Ectodermal cell (in vitro differentiated cells): ENCODE measurements at regions not wholly inside any gene's neighbourhood (a gene's known extent, or its start where the extent isn't known, plus 50 kb on each side); places are given as distances from the start of the nearest gene placed in this dataset.

Experiments used
- H3K27ac ChIP-seq: 2 replicates; pipeline ENCODE4 v1.7.0; 2013; ENCODE audit warnings: mild to moderate bottlenecking, low read depth, low read length; ENCODE audit not compliant: insufficient read depth, poor library complexity, severe bottlenecking
- H3K27me3 ChIP-seq: 2 replicates; pipeline ENCODE4 v1.7.0; 2013; ENCODE audit warnings: mild to moderate bottlenecking, low read length; ENCODE audit not compliant: insufficient read depth, control insufficient read depth, poor library complexity, severe bottlenecking
- H3K36me3 ChIP-seq: one replicate; pipeline ENCODE4 v1.7.0; 2013; ENCODE audit warnings: low read length; ENCODE audit not compliant: control insufficient read depth, insufficient read depth
- H3K4me1 ChIP-seq: one replicate; pipeline ENCODE4 v1.7.0; 2013; ENCODE audit warnings: low read length; ENCODE audit not compliant: control insufficient read depth, insufficient read depth
- H3K4me3 ChIP-seq: 2 replicates; pipeline ENCODE4 v1.7.0; 2013; ENCODE audit warnings: low read depth, low read length, control low read depth; ENCODE audit not compliant: insufficient read depth
- H3K9me3 ChIP-seq: 2 replicates; pipeline ENCODE4 v1.7.0; 2013; ENCODE audit warnings: mild to moderate bottlenecking, low read length, moderate library complexity; ENCODE audit not compliant: control insufficient read depth
- WGBS, 2 experiments: methylation state at CpG; one replicate each; pipeline ENCODE4 v1.1.7; 2013; ENCODE audit warnings: missing lambda C conversion rate in 2 of 2; 5-methylcytosine and 5-hydroxymethylcytosine counted together

DNA sequence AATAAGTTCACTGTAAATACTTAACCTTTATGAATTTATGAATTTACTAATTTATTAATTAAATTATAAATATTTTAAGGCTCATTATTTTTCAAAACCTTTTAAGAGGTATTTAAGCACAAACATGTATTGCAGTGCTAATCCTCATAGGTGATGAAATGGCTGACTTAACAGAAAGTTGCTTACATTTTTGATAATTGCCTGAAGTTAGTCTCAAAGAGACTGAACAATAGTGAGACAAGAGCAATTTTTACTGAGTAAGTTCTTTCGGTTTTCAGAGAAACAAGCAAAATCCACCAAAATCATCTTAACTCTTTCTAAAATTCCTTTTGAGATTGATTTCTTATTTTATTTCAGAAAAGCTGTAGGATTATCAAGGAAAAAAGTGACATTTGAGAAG, 137.3 kb upstream of the VGLL2 start:
- Histone ChIP-seq H3K27me3 (no peaks in the 10 kb centered on the region), H3K9me3 (no peaks in the 10 kb centered on the region), H3K4me1 (peaks cover 5% of the 10 kb centered on the region), H3K4me3 (no peak overlapping the region), H3K27ac (no peak overlapping the region), H3K36me3 (no peaks in the 10 kb centered on the region)
- WGBS, 2 experiments = 89 to 100% methylated on average over 1 of the region's 1 CpG

- H3K9me3 ChIP-seq = no peaks in the 10 kb centered on the region
- no peaks in the 10 kb centered on the region for H3K36me3 ChIP-seq
- H3K27me3 ChIP-seq = no peaks in the 10 kb centered on the region
- 83 to 93% methylated on average over 2 of the region's 2 CpGs for WGBS, 2 experiments
- H3K4me3 ChIP-seq = no peak overlapping the region
- H3K27ac ChIP-seq = no peak overlapping the region
- peaks cover 5% of the 10 kb centered on the region for H3K4me1 ChIP-seq
Observed at GRCh38 chr6:117130125-117130524, 135.2 kb upstream of the VGLL2 start.

DNA sequence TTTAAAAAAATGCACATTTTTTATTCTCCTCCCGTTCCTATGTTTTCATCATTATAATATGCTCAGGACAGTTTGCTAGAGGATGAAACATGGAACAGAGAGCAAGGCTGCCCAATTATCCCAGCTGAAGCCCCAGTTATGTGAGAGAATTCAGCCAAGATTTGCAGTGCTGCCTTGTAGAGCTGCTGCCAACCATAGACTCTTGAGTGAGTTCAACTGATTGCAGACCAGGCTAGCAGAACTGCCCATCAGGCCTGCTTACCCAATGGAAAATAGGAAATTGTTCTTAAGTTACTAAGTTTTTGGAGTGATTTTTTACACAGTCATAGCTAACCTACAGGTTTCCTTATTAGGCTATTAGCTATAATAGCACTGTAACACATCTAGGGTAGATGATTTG, 128.7 kb upstream of the VGLL2 start:
- 88 to 93% methylated on average over 1 of the region's 1 CpG for WGBS, 2 experiments
- Histone ChIP-seq H3K27me3 (no peaks in the 10 kb centered on the region), H3K4me1 (no peaks in the 10 kb centered on the region)

DNA sequence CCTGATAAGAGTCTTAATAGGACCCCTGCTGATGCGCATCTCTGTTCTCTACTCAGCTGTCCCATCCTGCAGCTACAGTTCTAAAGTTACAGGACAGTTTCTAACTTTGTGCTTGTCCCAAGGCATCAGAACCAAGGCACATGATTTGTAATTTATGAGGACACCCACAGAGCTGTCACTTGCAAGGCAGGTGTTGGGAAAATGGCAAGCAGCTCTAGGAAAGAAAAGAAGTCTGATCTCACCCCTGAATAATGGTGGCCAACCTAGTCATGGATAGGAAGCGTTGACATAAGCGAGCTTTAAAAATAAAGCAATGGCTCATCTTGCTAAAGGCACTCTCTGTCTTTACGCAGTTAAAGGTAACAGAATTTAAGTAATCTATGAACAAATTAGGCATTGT, 127.6 kb upstream of the VGLL2 start:
- H3K27ac ChIP-seq = no peak overlapping the region
- no peaks in the 10 kb centered on the region for H3K36me3 ChIP-seq
- no peaks in the 10 kb centered on the region for H3K9me3 ChIP-seq
- WGBS, 2 experiments = 96 to 98% methylated on average over 4 of the region's 4 CpGs
- H3K4me3 ChIP-seq = no peak overlapping the region
- no peaks in the 10 kb centered on the region for H3K4me1 ChIP-seq
- no peaks in the 10 kb centered on the region for H3K27me3 ChIP-seq

More for the DNA sequence above, 128.7 kb upstream of the VGLL2 start:
- H3K9me3 ChIP-seq = no peaks in the 10 kb centered on the region
- no peaks in the 10 kb centered on the region for H3K36me3 ChIP-seq
- H3K4me3 ChIP-seq = no peak overlapping the region
- H3K27ac ChIP-seq = no peak overlapping the region

- 96% methylated on average over 2 of the region's 2 CpGs for WGBS, 2 experiments
- H3K9me3 ChIP-seq = no peaks in the 10 kb centered on the region
- H3K4me1 ChIP-seq = no peaks in the 10 kb centered on the region
- H3K36me3 ChIP-seq = no peaks in the 10 kb centered on the region
- no peak overlapping the region for H3K27ac ChIP-seq
- no peak overlapping the region for H3K4me3 ChIP-seq
- H3K27me3 ChIP-seq = no peaks in the 10 kb centered on the region
Observed at GRCh38 chr6:117138425-117138824, 126.9 kb upstream of the VGLL2 start.

DNA sequence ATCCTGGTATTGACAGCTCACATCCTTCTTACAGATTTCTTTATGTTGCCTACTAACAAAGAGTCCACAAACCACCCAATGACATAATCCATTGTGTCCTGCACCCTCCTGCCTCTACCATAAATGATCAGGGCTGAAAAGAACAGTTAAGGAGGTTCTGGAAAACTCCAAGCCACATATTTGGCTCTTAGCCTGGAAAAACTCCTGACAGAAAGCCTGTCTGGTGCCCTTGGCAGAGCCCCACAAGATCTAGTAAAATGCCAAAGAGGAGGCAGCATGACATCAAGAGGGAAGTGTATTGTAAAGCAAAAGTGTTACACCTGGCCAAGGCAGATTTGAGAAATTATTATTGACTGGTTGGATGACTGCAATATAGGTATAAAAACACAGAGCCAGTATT, 126.4 kb upstream of the VGLL2 start:
- Histone ChIP-seq H3K9me3 (no peaks in the 10 kb centered on the region), H3K4me3 (no peak overlapping the region), H3K4me1 (no peaks in the 10 kb centered on the region), H3K36me3 (no peaks in the 10 kb centered on the region), H3K27me3 (no peaks in the 10 kb centered on the region), H3K27ac (no peak overlapping the region)

- Histone ChIP-seq H3K4me3 (no peak overlapping the region), H3K9me3 (no peaks in the 10 kb centered on the region), H3K4me1 (no peaks in the 10 kb centered on the region), H3K27ac (no peak overlapping the region), H3K27me3 (no peaks in the 10 kb centered on the region), H3K36me3 (no peaks in the 10 kb centered on the region)
- 57 to 60% methylated on average over 3 of the region's 3 CpGs for WGBS, 2 experiments
Observed at GRCh38 chr6:117142142-117142541, 123.2 kb upstream of the VGLL2 start.

DNA sequence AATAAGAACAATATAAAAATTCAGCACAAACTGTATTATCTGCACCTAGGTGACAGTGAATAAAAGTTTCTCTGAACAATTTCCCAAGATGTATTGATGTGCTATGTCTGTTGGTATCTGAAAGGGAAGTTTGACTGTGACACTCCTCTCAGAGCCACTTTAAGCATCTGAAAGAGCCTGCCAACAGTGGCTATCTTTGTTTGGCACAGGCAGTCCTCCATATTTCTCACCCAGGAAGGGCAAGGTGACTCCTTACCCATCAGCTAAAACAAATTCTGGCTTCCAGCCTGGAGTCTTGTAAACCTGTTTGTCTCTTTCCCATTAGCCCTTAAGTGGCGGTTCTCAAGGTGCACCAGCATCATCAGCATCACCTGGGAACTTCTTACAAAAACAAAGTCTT, 122.4 kb upstream of the VGLL2 start:
- no peak overlapping the region for H3K4me3 ChIP-seq
- 88 to 89% methylated on average over 1 of the region's 1 CpG for WGBS, 2 experiments
- no peak overlapping the region for H3K27ac ChIP-seq
- H3K4me1 ChIP-seq = no peaks in the 10 kb centered on the region
- H3K36me3 ChIP-seq = no peaks in the 10 kb centered on the region
- no peaks in the 10 kb centered on the region for H3K27me3 ChIP-seq
- no peaks in the 10 kb centered on the region for H3K9me3 ChIP-seq

DNA sequence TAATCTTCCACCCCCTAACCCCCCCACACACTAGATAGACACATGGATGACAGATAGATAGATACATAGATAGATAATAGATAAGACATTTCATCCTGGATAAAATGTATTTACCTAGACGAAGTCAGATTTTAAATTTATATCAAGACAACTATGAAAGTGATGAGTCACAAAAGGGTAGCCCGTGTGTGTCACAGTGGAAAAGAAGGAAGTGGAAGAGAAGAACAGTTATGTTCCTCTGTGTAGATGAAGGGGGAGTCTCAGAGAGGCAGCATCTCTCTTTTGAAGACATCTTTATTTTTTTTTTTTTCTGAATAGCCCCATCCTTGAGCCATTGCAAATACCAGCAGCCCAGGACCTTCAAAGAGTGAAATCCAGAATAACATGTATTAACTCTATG, 121.7 kb upstream of the VGLL2 start:
- Histone ChIP-seq H3K4me3 (no peak overlapping the region), H3K27me3 (no peaks in the 10 kb centered on the region), H3K36me3 (no peaks in the 10 kb centered on the region), H3K9me3 (no peaks in the 10 kb centered on the region), H3K4me1 (no peaks in the 10 kb centered on the region), H3K27ac (no peak overlapping the region)
- WGBS, 2 experiments = 76 to 100% methylated on average over 1 to 2 of the region's 2 CpGs

GRCh38 chr6:117145940-117146339, 119.4 kb upstream of the VGLL2 start:
- H3K4me1 ChIP-seq = no peaks in the 10 kb centered on the region
- H3K27me3 ChIP-seq = no peaks in the 10 kb centered on the region
- H3K36me3 ChIP-seq = no peaks in the 10 kb centered on the region
- no peak overlapping the region for H3K27ac ChIP-seq
- no peak overlapping the region for H3K4me3 ChIP-seq
- H3K9me3 ChIP-seq = no peaks in the 10 kb centered on the region
- 82 to 86% methylated on average over 2 of the region's 2 CpGs for WGBS, 2 experiments

- no peak overlapping the region for H3K27ac ChIP-seq
- H3K4me1 ChIP-seq = no peaks in the 10 kb centered on the region
Observed at GRCh38 chr6:117149324-117149723, 116.0 kb upstream of the VGLL2 start.

More at GRCh38 chr6:117149324-117149723, 116.0 kb upstream of the VGLL2 start:
- 82 to 100% methylated on average over 1 of the region's 1 CpG for WGBS, 2 experiments
- H3K36me3 ChIP-seq = no peaks in the 10 kb centered on the region
- H3K4me3 ChIP-seq = no peak overlapping the region
- no peaks in the 10 kb centered on the region for H3K27me3 ChIP-seq
- H3K9me3 ChIP-seq = no peaks in the 10 kb centered on the region
